Left renal pelvis (tissue), 4 donors: ENCODE measurements at regions not wholly inside any gene's neighbourhood (a gene's known extent, or its start where the extent isn't known, plus 50 kb on each side); places are given as distances from the start of the nearest gene placed in this dataset.

Experiments
- DNase-seq, 4 donors: peaks; one replicate each; pipeline ENCODE4 v3.0.0-alpha.2; 2013; ENCODE audit warnings: low read depth in 4 of 4, low spot score in 3 of 4

DNA sequence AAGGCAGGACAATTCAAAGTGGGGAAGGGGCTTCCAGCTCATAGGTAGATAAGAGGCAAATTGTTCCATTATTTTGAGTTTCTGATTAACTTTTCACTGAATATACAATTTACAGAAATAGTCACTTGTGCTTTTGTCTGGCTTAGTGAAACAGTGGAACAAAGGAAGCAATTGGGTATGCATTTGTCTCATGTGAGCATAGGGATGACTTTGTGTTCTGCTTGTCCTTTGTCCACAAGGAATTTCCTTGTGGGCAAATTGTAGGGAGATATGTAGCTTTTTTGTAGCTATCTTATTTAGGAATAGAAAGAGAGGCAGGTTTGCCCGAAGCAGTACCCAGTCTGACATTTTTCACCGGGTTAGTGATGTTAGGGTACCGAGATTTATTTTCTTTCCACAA lies 1224.8 kb downstream of the SLITRK1 start:
- no peak for DNase-seq

DNA sequence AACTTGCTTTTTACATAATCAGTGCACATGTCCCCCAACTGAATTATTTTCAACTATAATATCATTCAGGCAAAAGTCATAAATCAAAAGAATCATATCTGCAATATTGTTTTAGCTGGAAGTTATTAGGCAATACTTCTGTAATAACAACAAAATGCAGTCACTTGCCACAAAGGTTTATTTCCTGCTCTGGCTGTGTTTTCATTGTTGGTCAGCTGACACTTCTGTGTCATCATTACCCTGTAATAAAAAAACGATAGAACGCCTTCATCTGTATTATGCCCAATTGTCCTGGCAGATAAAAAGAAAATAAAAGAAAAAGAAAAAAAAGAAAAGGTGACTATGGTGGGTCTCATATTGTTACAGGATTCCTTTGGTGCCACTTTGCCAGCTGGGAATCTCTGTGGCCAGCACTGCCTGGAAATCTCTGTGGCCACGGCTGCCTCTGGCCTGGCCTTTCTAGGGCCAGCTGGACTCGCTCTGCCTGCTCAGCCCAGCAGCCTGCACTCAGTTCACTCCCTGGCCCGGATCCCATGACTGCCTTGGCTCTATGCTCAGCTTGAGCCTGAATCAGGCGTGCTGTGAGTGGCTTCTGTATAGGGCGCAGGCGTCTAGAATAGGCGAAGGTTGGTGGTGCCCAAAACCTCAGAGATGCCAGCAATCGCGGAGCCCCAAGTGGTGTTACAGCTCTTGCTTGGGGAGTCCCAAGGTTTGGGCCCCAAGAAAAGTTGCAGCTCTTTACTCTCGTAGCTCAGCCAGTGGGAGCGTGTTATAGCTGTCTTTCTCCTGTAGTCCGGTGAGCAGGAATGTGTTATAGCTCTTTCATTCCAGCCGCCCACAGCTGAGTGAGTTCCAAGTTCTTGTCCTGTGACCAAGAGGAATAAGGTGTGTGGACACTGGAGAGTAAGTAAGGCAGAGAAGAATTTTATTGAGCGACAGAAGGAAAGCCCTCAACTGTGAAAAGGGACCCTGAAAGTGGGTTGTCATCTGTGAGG lies 1227.1 kb downstream of the SLITRK1 start:
- DNase-seq, result no peak

DNA sequence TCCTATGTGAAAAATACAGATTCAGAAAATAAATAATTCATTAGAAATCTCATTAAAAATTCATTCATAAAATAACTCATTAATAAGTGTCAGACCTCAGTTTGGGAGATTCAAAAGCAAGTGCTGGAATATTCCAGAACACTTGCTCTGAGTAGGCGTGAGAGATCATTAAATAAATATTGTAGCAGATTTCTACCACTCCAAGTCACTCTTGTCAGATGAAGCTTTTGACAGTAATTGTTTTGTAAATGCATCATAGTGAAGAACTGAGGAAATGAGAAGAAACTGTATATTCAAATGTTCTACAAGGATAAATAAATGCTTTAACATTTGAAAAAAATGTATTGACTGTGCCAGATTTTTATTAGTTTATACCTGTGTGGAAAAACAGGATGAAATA lies 1228.1 kb downstream of the SLITRK1 start:
- DNase-seq, result no peak

DNA sequence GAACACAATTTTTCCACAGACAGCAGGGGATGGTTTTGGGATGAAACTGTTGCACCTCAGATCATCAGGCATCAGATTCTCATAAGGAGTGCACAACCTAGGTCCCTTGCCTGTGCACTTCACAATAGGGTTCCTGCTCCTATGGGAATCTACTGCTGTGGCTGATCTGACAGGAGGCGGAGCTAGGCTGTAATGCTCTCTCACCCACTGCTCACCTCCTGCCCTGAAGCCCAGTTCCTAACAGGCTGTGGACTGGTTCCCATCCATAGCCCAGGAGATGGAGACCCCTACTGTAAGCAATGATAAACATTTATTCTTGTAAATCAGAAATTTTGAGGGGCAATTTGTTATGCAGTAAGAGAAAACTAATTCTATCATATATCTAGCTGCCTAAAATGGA lies 1234.7 kb downstream of the SLITRK1 start:
- no peak for DNase-seq

GRCh38 chr13:82636119-82636518 lies 1246.2 kb downstream of the SLITRK1 start:
- DNase-seq, result no peak

DNA sequence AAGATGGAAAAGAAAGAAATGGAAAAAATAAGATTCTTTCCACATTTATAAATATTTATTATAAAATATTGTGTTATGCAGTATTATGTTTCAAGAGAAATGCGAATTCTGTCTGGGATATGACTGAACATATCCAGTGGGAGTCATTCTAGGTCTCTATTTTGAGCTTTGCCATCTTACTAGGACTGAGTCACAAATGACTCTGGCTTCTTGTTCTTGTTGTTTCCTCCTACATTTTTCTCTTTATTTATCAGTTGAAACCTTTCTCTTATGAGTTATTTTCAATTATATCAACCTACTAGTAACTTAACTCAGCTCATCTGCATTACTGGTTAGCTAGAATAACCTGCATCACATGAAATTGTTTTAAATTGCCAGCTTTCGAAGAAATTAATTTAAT lies 1247.3 kb downstream of the SLITRK1 start:
- no peak for DNase-seq

- DNase-seq, result no peak
Observed at GRCh38 chr13:82627183-82627582, 1255.1 kb downstream of the SLITRK1 start.

GRCh38 chr13:82625717-82626116 lies 1256.6 kb downstream of the SLITRK1 start:
- no peak for DNase-seq

DNA sequence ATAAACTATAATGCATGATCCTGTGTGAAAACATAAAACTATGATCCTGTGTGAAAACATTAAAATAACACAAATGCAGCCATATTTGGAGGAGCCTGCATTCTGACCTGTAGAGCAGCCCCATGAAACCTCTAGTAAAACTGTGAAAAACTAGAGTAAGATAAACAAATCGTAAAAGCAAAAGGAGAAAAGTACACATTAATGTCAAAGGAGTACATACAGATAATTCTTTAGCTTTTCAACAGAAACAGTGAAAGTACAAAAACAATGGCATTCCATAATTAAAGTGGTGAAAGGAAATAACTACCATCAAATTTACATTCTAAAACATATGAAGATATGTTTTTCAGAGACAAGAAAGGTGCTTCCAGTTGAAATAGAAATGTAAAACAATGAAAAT lies 1267.2 kb downstream of the SLITRK1 start:
- no peak for DNase-seq

GRCh38 chr13:82614086-82614485 lies 1268.2 kb downstream of the SLITRK1 start:
- DNase-seq, result no peak

DNA sequence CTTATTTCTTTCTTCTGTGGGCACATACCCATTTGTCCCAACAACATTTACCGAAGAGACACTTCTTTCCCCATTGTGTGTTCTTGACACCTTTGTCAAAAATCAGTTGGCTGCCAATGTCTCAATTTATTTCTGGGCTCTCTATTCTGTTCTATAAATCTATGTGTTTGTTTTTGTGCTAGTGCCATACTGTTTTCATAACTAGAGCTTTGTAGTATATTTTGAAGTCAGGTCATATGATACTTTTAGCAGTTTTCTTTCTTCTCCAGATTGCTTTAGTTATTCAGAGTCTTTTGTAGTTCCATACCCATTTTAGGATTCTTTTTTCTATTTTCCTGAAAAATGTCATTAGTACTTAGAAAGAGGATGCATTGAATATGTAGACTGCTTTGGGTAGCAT lies 1276.3 kb downstream of the SLITRK1 start:
- no peak for DNase-seq

- DNase-seq, result no peak
Observed at GRCh38 chr13:82597747-82598146, 1284.5 kb downstream of the SLITRK1 start.

- DNase-seq, result no peak
Observed at GRCh38 chr13:82593239-82593638, 1289.0 kb downstream of the SLITRK1 start.

- no peak for DNase-seq
Observed at GRCh38 chr13:82571653-82572052, 1310.6 kb downstream of the SLITRK1 start.

DNA sequence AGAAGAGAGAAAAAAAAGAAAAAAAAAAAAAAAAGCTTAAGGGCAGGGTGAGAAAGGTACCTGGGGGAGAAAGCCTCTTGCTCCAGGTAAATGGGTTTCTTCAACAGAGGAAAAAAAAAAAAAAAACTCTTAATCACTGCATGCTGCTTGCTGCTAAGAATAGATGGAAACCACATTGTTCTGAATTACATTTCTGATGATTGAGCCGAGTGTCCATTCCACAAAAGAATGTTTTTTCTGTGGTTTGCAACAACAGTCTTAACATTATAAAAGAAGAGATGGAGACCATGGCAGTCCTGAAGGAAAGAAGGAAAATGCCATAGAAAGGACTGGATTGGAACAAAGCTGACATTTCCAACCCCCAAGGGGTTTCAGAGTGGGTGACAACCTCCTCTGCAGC lies 1312.7 kb downstream of the SLITRK1 start:
- no peak for DNase-seq

DNA sequence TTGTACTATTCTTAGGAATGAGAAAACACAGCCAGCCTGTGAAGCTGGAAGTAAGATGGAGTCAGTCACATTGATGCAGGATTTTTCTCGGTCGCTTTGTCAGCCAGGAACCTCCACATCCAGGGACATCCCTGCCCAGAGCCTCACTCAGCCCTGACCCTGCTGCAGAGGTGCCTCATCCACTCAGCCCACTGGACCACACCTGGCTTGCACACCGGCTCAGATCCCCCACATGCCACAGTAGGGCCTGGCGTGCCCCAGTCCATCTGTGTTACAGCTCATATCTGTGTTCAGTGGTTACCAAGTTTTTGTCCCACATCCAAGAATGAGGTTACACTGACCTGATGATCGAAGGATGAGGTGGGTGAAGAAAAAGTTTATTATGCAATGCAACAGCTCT lies 1315.4 kb downstream of the SLITRK1 start:
- no peak for DNase-seq

GRCh38 chr13:82565201-82565600 lies 1317.1 kb downstream of the SLITRK1 start:
- DNase-seq, result no peak

DNA sequence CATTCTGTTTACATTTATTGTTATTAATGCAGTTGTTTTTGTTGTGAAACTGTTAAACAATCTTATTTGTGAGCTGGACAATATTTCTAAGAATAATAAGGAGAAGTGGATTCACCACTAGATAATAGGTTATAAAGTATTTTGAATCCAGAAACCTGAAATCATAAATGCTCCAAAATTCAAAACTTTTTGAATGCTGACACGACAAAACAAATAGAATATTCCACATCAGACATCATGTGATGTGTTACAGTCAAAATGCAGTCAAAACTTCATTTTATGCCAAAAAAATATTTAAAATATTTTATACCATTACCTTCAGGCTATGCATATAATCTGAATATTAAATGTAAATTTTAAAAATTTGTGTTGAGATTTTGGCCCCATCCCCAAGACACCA lies 1321.4 kb downstream of the SLITRK1 start:
- no peak for DNase-seq

- DNase-seq, result no peak
Observed at GRCh38 chr13:82522872-82523271, 1359.4 kb downstream of the SLITRK1 start.

DNA sequence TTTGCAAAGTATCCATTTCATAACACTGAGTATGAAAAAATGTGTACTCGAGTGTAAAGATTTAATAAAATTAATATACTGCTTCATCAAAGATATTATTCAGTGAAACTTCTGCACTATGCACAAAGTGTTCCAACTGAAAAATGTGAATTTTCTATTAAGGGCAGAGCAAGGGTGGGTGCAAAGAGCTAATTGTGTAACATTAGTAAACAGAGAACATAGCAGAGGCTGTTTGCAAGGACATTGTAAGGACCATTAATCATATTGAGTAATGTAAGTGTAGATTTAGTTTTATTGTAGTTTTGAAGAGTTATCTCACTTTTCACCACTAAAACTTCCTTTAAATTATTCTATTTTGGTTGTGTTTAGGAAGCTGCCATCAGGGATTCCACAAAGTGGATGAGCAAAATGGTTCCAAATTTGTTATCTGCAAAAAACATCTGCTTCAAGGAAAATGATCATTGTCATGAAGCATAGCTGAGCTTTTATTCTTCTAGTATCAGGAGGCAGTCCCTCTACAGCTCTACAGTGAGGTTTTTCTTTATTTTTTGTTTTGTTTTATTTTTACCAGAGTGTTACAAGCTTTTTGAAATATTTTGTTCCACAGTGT lies 1375.4 kb downstream of the SLITRK1 start:
- DNase-seq, result peak in 1 of 4 donors; percentile 9

- DNase-seq, result no peak
Observed at GRCh38 chr13:82501834-82502233, 1380.4 kb downstream of the SLITRK1 start.

GRCh38 chr13:82480415-82480814 lies 1401.9 kb downstream of the SLITRK1 start:
- no peak for DNase-seq
